ENCODE measurements at regions not wholly inside any gene's neighbourhood (a gene's known extent, or its start where the extent isn't known, plus 50 kb on each side); places are given as distances from the start of the nearest gene placed in this dataset.

GRCh38 chr17:79217473-79218135 is 143.0 kb downstream of the ENGASE start:
- no peaks in the 10 kb centered on the region for H3F3A ChIP-seq (ENCODE audit: insufficient read depth)
- no peak overlapping the region for H3K4me3 ChIP-seq (ENCODE audit: insufficient read depth, low read length, poor library complexity, severe bottlenecking)
- no peaks in the 10 kb centered on the region for H3K27me3 ChIP-seq (ENCODE audit: low read length)
- H3K9me2 ChIP-seq (replicated peaks; ENCODE audit: insufficient read depth, low read length) = no peaks in the 10 kb centered on the region
- H2AFZ ChIP-seq (ENCODE audit: low read depth, low read length, severe bottlenecking) = no peak overlapping the region
- H3K79me2 ChIP-seq (ENCODE audit: insufficient read depth, low read length) = no peaks in the 10 kb centered on the region
- H3K9me3 ChIP-seq (ENCODE audit: insufficient read depth, low read length) = no peaks in the 10 kb centered on the region
- no peaks in the 10 kb centered on the region for H4K20me1 ChIP-seq (ENCODE audit: low read depth, low read length)
- H3K27ac ChIP-seq (ENCODE audit: low read depth, low read length) = no peak overlapping the region
- TF ChIP-seq CTCF (IDR thresholded peaks at IDR 0.05; ENCODE audit: insufficient read depth, low read length, poor library complexity, severe bottlenecking) (no peak), EZH2phosphoT487 (conservative IDR thresholded peaks at IDR 0.05; ENCODE audit: low read length) (no peak)
- H3K4me2 ChIP-seq (ENCODE audit: low read depth, low read length, poor library complexity, severe bottlenecking) = no peak overlapping the region
- H3K36me3 ChIP-seq (ENCODE audit: low read length) = no peaks in the 10 kb centered on the region
- no peak overlapping the region for H3K9ac ChIP-seq (ENCODE audit: low read length)

- Histone ChIP-seq H3F3A (ENCODE audit: insufficient read depth) (no peaks in the 10 kb centered on the region), H3K9me3 (ENCODE audit: insufficient read depth, low read length) (no peaks in the 10 kb centered on the region), H3K27ac (ENCODE audit: low read depth, low read length) (no peak overlapping the region), H3K4me3 (ENCODE audit: insufficient read depth, low read length, poor library complexity, severe bottlenecking) (no peak overlapping the region), H3K79me2 (ENCODE audit: insufficient read depth, low read length) (no peaks in the 10 kb centered on the region), H3K4me2 (ENCODE audit: low read depth, low read length, poor library complexity, severe bottlenecking) (no peak overlapping the region), H3K36me3 (ENCODE audit: low read length) (no peaks in the 10 kb centered on the region), H3K9me2 (replicated peaks; ENCODE audit: insufficient read depth, low read length) (no peaks in the 10 kb centered on the region), H4K20me1 (ENCODE audit: low read depth, low read length) (no peaks in the 10 kb centered on the region), H2AFZ (ENCODE audit: low read depth, low read length, severe bottlenecking) (no peak overlapping the region), H3K9ac (ENCODE audit: low read length) (no peak overlapping the region), H3K27me3 (ENCODE audit: low read length) (no peaks in the 10 kb centered on the region)
- TF ChIP-seq CTCF (IDR thresholded peaks at IDR 0.05; ENCODE audit: insufficient read depth, low read length, poor library complexity, severe bottlenecking) (no peak), EZH2phosphoT487 (conservative IDR thresholded peaks at IDR 0.05; ENCODE audit: low read length) (no peak)
Observed at GRCh38 chr17:79216826-79217225, 142.2 kb downstream of the ENGASE start.

- Histone ChIP-seq H4K20me1 (ENCODE audit: low read depth, low read length) (no peaks in the 10 kb centered on the region), H2AFZ (ENCODE audit: low read depth, low read length, severe bottlenecking) (no peak overlapping the region), H3K9me3 (ENCODE audit: insufficient read depth, low read length) (no peaks in the 10 kb centered on the region), H3K79me2 (ENCODE audit: insufficient read depth, low read length) (no peaks in the 10 kb centered on the region), H3K9me2 (replicated peaks; ENCODE audit: insufficient read depth, low read length) (no peaks in the 10 kb centered on the region), H3F3A (ENCODE audit: insufficient read depth) (no peaks in the 10 kb centered on the region), H3K27ac (ENCODE audit: low read depth, low read length) (no peak overlapping the region), H3K9ac (ENCODE audit: low read length) (no peak overlapping the region), H3K4me3 (ENCODE audit: insufficient read depth, low read length, poor library complexity, severe bottlenecking) (no peak overlapping the region), H3K36me3 (ENCODE audit: low read length) (no peaks in the 10 kb centered on the region), H3K27me3 (ENCODE audit: low read length) (no peaks in the 10 kb centered on the region), H3K4me2 (ENCODE audit: low read depth, low read length, poor library complexity, severe bottlenecking) (no peak overlapping the region)
- TF ChIP-seq EZH2phosphoT487 (conservative IDR thresholded peaks at IDR 0.05; ENCODE audit: low read length) (no peak), CTCF (IDR thresholded peaks at IDR 0.05; ENCODE audit: insufficient read depth, low read length, poor library complexity, severe bottlenecking) (no peak)
Observed at GRCh38 chr17:79216391-79216790, 141.8 kb downstream of the ENGASE start.

Data from SU-DHL-6 (cell line).